GM03348 (cell line): ENCODE measurements at regions not wholly inside any gene's neighbourhood (a gene's known extent, or its start where the extent isn't known, plus 50 kb on each side); places are given as distances from the start of the nearest gene placed in this dataset.
A peak's percentile ranks its signal among the peaks of the same experiment; 100 is the strongest.

Experiments
- DNase-seq: peaks from one replicate; pipeline ENCODE4 v3.0.0; 2012; ENCODE audit warnings: low spot score

DNA sequence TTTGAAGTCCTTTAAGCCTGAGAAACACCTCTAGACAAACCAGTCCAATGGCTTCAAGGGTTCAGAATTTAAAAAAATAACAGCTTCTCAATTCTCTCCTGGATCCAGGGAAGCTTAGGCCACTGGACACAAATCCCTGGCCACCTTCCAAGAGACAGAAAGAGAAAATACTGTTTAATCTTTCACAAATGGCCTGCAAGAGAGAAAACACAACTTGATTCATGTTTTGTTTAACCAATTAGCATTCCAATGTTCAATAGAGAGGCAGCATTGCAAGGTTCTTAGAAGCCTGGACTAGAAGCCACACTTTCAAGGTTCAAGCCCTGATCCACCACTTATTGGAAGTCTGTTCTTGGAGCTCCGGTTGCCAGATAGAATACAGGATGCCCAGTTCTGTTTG is 109.0 kb upstream of the PARD3B start:
- DNase-seq, result no peak

GRCh38 chr2:204437408-204437807 is 107.9 kb upstream of the PARD3B start:
- no peak for DNase-seq

DNA sequence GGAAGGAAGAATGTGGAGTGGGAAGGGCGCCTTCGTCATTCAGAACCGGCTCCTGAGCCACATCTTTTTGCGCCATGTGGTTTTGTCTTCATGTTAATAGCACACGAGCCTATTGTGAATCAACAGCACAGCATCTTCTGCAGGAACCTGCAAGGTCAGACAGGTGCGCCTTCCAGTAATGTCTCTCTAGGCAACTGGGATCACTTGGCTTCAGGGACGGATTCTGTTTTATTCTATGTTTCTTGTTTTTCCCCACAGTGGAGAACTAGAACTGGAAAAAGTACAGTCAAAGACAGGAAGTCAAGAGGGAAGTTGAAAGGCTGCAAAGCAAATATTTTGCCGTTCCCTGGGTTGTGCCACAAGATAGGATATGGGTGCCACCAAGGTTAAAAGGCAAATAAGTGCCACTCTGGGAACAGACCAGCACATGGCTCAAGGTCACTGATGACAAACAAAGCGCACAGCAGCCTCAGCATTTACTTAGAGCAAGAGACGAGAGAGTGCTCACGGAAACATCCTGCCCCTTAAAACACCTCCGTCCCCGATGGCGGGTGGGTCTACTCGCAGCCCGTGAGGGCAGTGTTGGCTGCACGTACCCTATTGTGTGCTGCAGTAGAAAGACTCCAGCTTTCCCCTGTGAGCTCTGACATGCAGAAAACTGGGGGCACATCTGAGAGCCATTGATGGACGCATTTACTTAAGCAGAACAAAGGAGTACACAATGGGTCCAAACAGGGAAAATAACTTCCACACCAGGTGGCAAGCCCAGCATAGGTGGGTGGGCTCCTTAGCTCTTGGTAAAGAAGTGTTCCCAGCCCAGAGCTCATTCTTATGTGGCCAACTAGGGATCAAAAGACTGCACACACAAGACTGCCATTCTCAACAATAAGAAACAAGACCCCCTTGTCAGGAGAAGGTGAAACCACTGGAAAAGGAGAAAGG is 107.2 kb upstream of the PARD3B start:
- DNase-seq, result no peak

DNA sequence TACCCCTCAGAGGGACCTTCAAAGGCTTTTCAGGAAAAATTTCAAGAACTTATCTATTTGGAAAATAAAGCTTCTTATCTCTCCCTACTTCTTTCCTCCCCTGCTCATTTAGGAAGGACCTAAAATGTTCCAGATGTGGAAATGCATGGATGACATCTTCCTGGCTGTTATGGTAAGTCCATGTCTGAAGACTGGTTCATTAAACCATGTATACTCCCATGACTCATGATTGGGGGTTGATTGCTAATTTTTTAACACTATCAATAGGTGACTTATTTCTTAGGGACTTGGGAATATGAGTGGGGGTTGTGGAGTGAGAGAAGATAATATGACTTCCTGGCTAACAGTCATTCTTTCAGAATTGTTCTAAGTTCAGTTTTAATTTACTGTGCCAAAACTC is 104.0 kb upstream of the PARD3B start:
- DNase-seq, result no peak

- DNase-seq, result no peak
Measured at GRCh38 chr2:204445149-204445548, 100.1 kb upstream of the PARD3B start.

DNA sequence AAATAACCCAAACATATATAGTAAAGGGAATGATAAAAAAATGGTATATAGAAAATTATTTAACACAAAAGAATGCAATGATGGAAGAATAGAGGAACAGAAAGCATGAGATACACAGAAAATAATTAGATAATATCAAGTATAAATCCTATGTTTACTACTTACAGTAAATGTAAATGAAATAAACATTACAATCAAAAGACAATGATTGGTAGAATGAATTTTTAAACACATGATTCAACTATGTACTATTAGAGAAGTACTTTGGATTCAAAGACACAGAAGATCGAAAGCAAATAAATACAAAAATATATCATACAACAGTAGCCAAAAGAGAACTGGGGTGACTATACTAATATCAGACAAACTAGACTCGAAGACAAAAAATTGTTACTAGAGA is 97.6 kb upstream of the PARD3B start:
- DNase-seq, result no peak

GRCh38 chr2:204449977-204450376 is 95.3 kb upstream of the PARD3B start:
- no peak for DNase-seq

- DNase-seq, result no peak
Measured at GRCh38 chr2:204451766-204452165, 93.5 kb upstream of the PARD3B start.

GRCh38 chr2:204452464-204453023 is 92.7 kb upstream of the PARD3B start:
- DNase-seq, result peak; percentile 86

DNA sequence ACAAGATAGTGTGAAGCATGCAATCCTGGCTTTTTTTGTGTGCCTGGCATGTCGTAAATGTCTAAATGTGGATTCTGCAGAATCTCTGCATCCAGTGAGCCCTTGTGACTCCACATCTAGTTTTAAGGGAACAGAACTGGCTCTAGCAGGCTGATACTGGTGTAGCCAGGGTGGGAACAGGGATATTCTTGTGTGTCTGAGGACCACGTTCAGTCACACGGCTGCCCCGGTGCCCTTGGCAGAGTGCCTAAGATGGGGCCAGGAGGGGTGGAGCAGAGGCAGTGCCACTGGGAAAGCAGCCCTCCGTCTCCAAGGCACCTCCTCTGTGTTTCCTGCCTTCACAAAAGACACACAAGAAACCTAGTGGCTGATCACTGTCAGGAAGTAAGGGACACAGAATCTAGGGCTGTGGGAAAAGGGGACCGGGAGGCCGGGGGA is 91.5 kb upstream of the PARD3B start:
- no peak for DNase-seq

- no peak for DNase-seq
Measured at GRCh38 chr2:204454672-204455380, 90.4 kb upstream of the PARD3B start.

- DNase-seq, result peak; percentile 77
Measured at GRCh38 chr2:204468746-204469429, 76.4 kb upstream of the PARD3B start.

DNA sequence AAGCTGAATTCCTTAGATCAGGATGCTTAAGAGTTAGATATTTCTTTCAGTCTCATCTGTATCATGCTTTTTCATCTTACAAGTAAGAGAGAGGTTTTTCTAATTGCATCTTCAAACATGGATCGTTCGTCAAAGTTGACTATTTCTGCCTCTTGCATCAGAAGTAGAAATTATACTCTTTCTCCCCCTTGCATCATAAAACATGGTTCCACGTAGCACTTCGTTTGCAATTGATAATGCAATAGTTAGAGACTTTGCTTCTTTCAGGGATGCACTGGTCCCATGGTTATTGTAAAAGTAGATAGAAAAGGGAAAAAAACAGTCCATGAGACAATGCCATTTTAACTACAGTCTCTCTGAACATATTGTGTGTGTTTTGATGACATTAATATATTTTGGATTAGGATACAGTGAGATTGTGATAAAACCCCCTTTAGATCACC is 75.1 kb upstream of the PARD3B start:
- no peak for DNase-seq

DNA sequence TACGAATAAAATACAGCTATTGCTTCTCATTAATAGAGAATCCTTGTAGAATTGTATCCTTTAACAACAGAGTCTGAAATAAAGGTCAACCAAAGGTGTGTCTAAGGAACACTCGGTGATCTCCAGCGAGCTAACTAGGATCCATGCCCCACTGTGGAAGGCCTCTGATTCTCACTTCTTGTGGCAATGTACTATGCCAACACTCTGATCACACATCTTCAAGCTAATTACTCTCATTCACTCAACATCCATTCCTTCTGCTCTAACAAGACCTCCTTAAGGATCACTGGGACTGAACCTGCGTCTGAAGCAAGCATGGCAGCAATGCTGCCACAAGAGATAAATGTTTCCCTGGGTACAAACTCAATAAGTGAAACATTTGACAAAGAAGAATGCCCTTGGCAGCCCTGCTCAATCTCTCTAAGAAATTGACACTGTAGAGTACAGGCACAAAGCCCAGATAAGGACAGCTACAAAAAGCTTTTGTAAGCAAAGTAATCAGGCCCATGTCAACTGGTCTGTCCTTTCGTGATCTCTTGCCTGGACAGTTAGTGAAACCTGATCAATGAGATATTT is 74.6 kb upstream of the PARD3B start:
- no peak for DNase-seq

DNA sequence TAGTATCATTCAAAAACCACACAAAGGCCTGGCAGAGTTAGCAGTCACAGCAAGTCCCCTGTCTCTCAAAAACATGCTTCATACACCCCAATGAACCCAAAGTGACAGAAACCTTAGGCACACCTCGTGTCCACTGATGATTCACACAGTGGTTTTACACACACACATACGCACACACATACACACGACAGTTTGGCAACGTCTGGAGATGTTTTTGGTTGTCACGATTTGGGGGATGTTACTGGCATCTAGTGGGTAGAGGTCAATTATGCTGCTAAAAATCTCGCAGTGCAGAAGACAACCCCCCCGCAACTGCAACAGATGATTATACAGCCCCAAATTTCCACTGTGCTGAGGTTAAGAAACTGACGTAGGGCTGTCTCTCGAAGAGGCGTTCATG is 72.9 kb upstream of the PARD3B start:
- DNase-seq, result no peak

DNA sequence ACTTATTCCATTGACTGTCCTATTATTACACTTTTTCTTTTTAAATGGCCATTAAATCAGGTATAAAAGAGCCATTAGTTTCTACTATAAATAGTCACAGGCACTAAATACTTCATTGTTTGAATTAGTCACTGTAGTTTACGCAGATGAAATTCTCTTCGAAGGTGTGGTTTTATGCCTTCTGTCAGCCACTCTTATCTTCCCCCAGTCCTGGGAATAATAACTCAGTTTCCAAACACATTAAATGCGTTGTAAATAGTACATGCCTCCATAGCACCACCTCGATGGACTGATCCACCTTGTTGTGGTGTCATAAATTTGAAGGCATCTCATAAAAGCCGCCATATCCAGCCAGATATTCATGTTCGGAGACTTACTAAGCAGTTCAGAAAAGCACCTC is 72.1 kb upstream of the PARD3B start:
- no peak for DNase-seq

- DNase-seq, result no peak
Measured at GRCh38 chr2:204475399-204475798, 69.9 kb upstream of the PARD3B start.

GRCh38 chr2:204477358-204477950 is 67.8 kb upstream of the PARD3B start:
- DNase-seq, result no peak

- DNase-seq, result no peak
Measured at GRCh38 chr2:204479557-204479956, 65.7 kb upstream of the PARD3B start.

GRCh38 chr2:204480676-204481075 is 64.6 kb upstream of the PARD3B start:
- DNase-seq, result no peak

- DNase-seq, result no peak
Measured at GRCh38 chr2:204483608-204484081, 61.6 kb upstream of the PARD3B start.
